ENCODE measurements at regions not wholly inside any gene's neighbourhood (a gene's known extent, or its start where the extent isn't known, plus 50 kb on each side); places are given as distances from the start of the nearest gene placed in this dataset.

DNA sequence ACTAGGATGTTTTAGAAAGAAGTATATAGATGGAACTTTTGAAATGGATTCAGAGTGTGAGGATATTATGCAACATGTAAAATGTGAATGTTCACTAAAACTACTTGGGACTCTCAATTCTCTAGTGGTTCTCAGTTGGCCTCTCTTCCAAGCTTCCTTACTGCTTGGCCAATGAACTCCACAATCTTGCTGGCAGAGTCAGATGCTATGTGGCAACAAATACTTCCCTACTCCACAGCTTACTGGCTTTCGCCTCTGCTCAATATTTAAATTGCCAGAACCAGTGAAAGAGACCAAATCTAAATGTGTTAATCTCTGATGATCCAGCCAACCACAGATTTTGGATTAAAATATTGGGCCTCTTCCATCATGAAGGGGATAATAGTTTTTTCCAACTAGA is 138.4 kb downstream of the HTR1B start:
- TF ChIP-seq POLR2AphosphoS5 (IDR thresholded peaks at IDR 0.05; ENCODE audit: low read depth, low read length) (no peak), POLR2A (IDR thresholded peaks at IDR 0.05; ENCODE audit: low read depth, low read length) (no peak), TAF1 (IDR thresholded peaks at IDR 0.05; ENCODE audit: borderline replicate concordance, low read depth, low read length) (no peak)
